Adrenal gland (tissue), 9 donors: ENCODE measurements at regions not wholly inside any gene's neighbourhood (a gene's known extent, or its start where the extent isn't known, plus 50 kb on each side); places are given as distances from the start of the nearest gene placed in this dataset.

ENCODE experiments used
- DNase-seq, 7 donors: peaks; one replicate each; pipeline ENCODE4 v3.0.0-alpha.2; 2019 to 2020
- H3K27ac ChIP-seq, 5 donors: fragments of 200-600 bp; sonication (generic) in 4 of 5; 1 replicate in 3 of 5; 2 replicates in 2 of 5; pipeline versions ENCODE4 v1.5.1 to v1.8.0; 2016 to 2020; ENCODE audit warnings: mild to moderate bottlenecking in 1 of 5
- H3K27me3 ChIP-seq: fragments of 200-600 bp; 2 replicates; pipeline ENCODE4 v1.8.0; 2021
- H3K36me3 ChIP-seq, 2 donors: fragments of 200-600 bp; replicated peaks in 1 of 2; 1 replicate in 1 of 2; 2 replicates in 1 of 2; pipeline versions ENCODE4 v1.5.1 to v1.8.0; 2018 to 2022
- H3K4me1 ChIP-seq, 2 donors: fragments of 200-600 bp; replicated peaks in 1 of 2; 1 replicate in 1 of 2; 2 replicates in 1 of 2; pipeline versions ENCODE4 v1.5.1 to v1.8.0; 2018 to 2021
- H3K4me3 ChIP-seq, 4 donors: fragments of 200-600 bp; sonication (generic) in 3 of 4; one replicate each; pipeline ENCODE4 v1.5.1; 2016 to 2018
- H3K9me3 ChIP-seq, 3 donors: fragments of 200-600 bp; sonication (generic) in 1 of 3; replicated peaks in 1 of 3; 1 replicate in 2 of 3; 2 replicates in 1 of 3; pipeline versions ENCODE4 v1.5.1 to v1.8.0; 2016 to 2021
- POLR2A ChIP-seq, 2 donors: fragments of 450-650 bp; IDR thresholded peaks; one replicate each; pipeline ENCODE4 v1.6.1; 2017; ENCODE audit warnings: antibody characterized with exemption in 2 of 2, mild to moderate bottlenecking in 2 of 2, moderate library complexity in 1 of 2
- WGBS, 4 donors: extraction: QIAGEN DNeasy Blood & Tissue Kit in 2 of 4; methylation state at CpG; one replicate each; pipeline versions ENCODE4 v1.1.5 to v1.1.7; 2013 to 2017; 5-methylcytosine and 5-hydroxymethylcytosine counted together
- intact Hi-C, 2 donors: fragments of 100-400 bp; cut with DNase I; formaldehyde crosslinking; loops; one replicate each; pipeline versions ENCODE4 v1.14.1 to v1.15.0; 2022 to 2023
- TF ChIP-seq, protein P1 (sequence below), 6 experiments: fragments of 450-650 bp in 4 of 6; fragments of 200-600 bp in 2 of 6; sonication (generic) in 1 of 6; IDR thresholded peaks; 1 replicate in 5 of 6; 2 replicates in 1 of 6; pipeline versions ENCODE4 v1.5.1 to v1.8.0; 2016 to 2021; ENCODE audit warnings: antibody characterized with exemption in 6 of 6, mild to moderate bottlenecking in 2 of 6, moderate library complexity in 1 of 6
- donor health status: healthy with polysubstance abuse.
- donor health status: Bipolar disorder and iron deficiency.
- donor health status: DM: yes; HTN: yes; CAD: no.
- donor health status: DM: no; HTN: no; CAD: no.
- donor health status: DM: no; HTN: no; CAD: no.

DNA sequence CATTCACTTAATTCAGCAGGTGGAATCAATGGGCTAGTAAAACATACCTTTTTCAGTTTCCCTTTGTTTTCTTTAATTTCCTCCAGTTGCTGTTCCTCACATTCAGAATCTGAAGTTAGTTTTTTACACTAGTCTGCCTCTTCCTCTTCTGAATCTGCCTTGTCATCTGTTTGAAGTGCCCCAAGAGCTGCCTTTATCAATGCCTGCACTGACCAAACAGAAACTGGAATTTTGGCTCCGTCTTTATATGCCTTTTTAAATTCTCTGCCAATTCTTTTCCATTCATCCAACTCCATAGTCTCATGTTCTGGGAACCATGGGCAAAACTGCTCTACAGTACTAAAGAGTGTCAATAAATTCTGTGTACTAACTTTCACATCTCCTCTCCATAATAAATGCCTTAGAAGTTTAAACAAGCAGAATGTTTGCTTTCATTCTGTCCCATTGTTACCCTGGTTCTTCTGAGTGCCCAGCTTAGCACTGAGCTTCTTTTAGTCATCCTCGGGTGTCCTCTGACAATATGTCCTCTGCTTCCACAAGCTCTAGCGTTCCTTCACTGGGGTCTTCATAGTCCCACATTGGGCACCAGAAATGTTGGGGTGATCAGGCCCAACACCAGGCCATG lies 154.2 kb downstream of the ZNF486 start:
- WGBS, 4 donors, result 64 to 83% (median 74%) methylated on average over 3 of the region's 3 CpGs
- Histone ChIP-seq H3K4me3 (no peak overlapping the region), H3K9me3 (no peaks in the 10 kb centered on the region), H3K4me1 (no peaks in the 10 kb centered on the region), H3K27ac (no peak overlapping the region), H3K36me3 (no peaks in the 10 kb centered on the region), H3K27me3 (no peaks in the 10 kb centered on the region)
- intact Hi-C loops, result no loop called here
- DNase-seq, result no peak
- TF ChIP-seq, protein P1, sequence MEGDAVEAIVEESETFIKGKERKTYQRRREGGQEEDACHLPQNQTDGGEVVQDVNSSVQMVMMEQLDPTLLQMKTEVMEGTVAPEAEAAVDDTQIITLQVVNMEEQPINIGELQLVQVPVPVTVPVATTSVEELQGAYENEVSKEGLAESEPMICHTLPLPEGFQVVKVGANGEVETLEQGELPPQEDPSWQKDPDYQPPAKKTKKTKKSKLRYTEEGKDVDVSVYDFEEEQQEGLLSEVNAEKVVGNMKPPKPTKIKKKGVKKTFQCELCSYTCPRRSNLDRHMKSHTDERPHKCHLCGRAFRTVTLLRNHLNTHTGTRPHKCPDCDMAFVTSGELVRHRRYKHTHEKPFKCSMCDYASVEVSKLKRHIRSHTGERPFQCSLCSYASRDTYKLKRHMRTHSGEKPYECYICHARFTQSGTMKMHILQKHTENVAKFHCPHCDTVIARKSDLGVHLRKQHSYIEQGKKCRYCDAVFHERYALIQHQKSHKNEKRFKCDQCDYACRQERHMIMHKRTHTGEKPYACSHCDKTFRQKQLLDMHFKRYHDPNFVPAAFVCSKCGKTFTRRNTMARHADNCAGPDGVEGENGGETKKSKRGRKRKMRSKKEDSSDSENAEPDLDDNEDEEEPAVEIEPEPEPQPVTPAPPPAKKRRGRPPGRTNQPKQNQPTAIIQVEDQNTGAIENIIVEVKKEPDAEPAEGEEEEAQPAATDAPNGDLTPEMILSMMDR (IDR thresholded peaks at IDR 0.05), result no peak
- TF ChIP-seq POLR2A (IDR thresholded peaks at IDR 0.05), result no peak

- no peaks in the 10 kb centered on the region for H3K36me3 ChIP-seq
- WGBS, 4 donors, result 65 to 85% (median 72%) methylated on average over 1 of the region's 1 CpG
- no peak for DNase-seq
- H3K27me3 ChIP-seq, result no peaks in the 10 kb centered on the region
- intact Hi-C loops, result no loop called here
- no peaks in the 10 kb centered on the region for H3K9me3 ChIP-seq
- no peak overlapping the region for H3K27ac ChIP-seq
- TF ChIP-seq, protein P1 (IDR thresholded peaks at IDR 0.05), result no peak
- TF ChIP-seq POLR2A (IDR thresholded peaks at IDR 0.05), result no peak
- H3K4me1 ChIP-seq, result no peaks in the 10 kb centered on the region
- H3K4me3 ChIP-seq, result no peak overlapping the region
Measured at GRCh38 chr19:20320191-20320590, 153.2 kb downstream of the ZNF486 start.

DNA sequence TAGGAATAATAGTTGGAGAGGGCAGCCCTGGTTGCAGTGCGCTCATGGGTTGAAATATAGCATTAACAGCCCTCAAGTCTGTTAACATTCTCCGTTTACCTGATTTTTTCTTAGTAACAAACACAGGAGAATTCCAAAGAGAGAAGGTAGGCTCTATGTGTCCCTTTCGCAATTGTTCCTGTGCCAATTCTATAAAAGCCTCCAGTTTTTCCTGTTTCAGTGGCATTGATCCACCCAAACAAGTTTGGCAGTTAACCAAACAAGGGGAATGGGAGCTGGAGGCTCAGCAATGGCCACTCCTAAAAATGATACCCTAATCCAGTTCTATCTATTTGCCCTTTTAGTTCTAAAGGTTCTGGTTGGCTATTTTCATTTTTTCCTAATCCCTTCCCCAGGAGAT lies 151.6 kb downstream of the ZNF486 start:
- no peaks in the 10 kb centered on the region for H3K4me1 ChIP-seq
- no peak overlapping the region for H3K4me3 ChIP-seq
- no peak for TF ChIP-seq POLR2A (IDR thresholded peaks at IDR 0.05)
- TF ChIP-seq, protein P1 (IDR thresholded peaks at IDR 0.05), result no peak
- H3K9me3 ChIP-seq, result no peaks in the 10 kb centered on the region
- 76 to 87% (median 81%) methylated on average over 3 of the region's 3 CpGs for WGBS, 4 donors
- intact Hi-C loops, result no loop called here
- no peaks in the 10 kb centered on the region for H3K27me3 ChIP-seq
- no peaks in the 10 kb centered on the region for H3K36me3 ChIP-seq
- DNase-seq, result no peak
- no peak overlapping the region for H3K27ac ChIP-seq

GRCh38 chr19:20315543-20315942 lies 148.5 kb downstream of the ZNF486 start:
- Histone ChIP-seq H3K27me3 (no peaks in the 10 kb centered on the region), H3K9me3 (no peaks in the 10 kb centered on the region), H3K27ac (peak overlapping the region in 1 of 5 donors; percentile 52), H3K4me3 (no peak overlapping the region), H3K36me3 (no peaks in the 10 kb centered on the region), H3K4me1 (no peaks in the 10 kb centered on the region)
- DNase-seq, result peak in 1 of 7 donors; percentile 61
- WGBS, 4 donors, result 67 to 80% (median 74%) methylated on average over 6 of the region's 6 CpGs
- TF ChIP-seq POLR2A (IDR thresholded peaks at IDR 0.05), result no peak
- TF ChIP-seq, protein P1 (IDR thresholded peaks at IDR 0.05), result no peak
- intact Hi-C loops, result no loop called here
